DND-41 (cell line): ENCODE measurements at regions not wholly inside any gene's neighbourhood (a gene's known extent, or its start where the extent isn't known, plus 50 kb on each side); places are given as distances from the start of the nearest gene placed in this dataset.

Experiments
- EZH2 ChIP-seq: IDR thresholded peaks from 3 replicates; pipeline ENCODE4 v1.6.1; 2012; ENCODE audit warnings: borderline replicate concordance, low read depth, mild to moderate bottlenecking, moderate library complexity, low read length, inconsistent platforms; ENCODE audit not compliant: severe bottlenecking
- TF ChIP-seq, protein P1 (sequence below): IDR thresholded peaks from 2 replicates; pipeline ENCODE4 v1.5.1; 2012; ENCODE audit warnings: borderline replicate concordance, low read length, moderate library complexity, mild to moderate bottlenecking; ENCODE audit not compliant: poor library complexity, severe bottlenecking; ENCODE audit errors: extremely low read depth

DNA sequence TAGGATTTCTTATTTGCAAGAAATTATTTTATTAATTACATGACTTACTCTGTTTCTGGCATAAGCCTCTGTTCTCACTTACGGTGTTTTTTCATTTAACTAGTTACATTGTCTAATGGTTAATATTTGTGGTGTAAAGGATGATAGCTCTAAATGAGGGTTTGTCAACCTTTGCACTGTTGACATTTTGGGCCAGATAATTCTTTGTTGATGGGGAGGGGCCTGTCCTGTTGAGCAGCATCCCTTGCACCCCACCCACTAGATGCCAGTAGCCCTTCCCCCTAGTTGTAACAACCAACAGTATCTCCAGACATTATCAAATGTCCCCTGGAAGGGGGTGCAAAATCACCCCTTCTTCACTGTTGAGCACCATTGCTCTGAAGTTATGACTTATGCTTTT, 83.6 kb upstream of the SLC44A3 start:
- TF ChIP-seq, protein P1, sequence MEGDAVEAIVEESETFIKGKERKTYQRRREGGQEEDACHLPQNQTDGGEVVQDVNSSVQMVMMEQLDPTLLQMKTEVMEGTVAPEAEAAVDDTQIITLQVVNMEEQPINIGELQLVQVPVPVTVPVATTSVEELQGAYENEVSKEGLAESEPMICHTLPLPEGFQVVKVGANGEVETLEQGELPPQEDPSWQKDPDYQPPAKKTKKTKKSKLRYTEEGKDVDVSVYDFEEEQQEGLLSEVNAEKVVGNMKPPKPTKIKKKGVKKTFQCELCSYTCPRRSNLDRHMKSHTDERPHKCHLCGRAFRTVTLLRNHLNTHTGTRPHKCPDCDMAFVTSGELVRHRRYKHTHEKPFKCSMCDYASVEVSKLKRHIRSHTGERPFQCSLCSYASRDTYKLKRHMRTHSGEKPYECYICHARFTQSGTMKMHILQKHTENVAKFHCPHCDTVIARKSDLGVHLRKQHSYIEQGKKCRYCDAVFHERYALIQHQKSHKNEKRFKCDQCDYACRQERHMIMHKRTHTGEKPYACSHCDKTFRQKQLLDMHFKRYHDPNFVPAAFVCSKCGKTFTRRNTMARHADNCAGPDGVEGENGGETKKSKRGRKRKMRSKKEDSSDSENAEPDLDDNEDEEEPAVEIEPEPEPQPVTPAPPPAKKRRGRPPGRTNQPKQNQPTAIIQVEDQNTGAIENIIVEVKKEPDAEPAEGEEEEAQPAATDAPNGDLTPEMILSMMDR, result no peak
- no peak for TF ChIP-seq EZH2
